Bronchial epithelial cell (primary cell): ENCODE measurements at regions not wholly inside any gene's neighbourhood (a gene's known extent, or its start where the extent isn't known, plus 50 kb on each side); places are given as distances from the start of the nearest gene placed in this dataset.

Experiments used
- DNase-seq: peaks from one replicate; pipeline ENCODE4 v3.0.0-alpha.2; 2010; ENCODE audit warnings: low read depth
- FAIRE-seq: peaks from 2 replicates; lab custom pipeline; 2011; peaks lifted over from hg19 to GRCh38; lab: Jason Lieb, UNC
- H3K27me3 ChIP-seq: 2 replicates; pipeline ENCODE4 v1.5.1; 2011; ENCODE audit warnings: low read length; ENCODE audit not compliant: control insufficient read depth, insufficient read depth
- H3K36me3 ChIP-seq: 2 replicates; pipeline ENCODE4 v1.5.1; 2011; ENCODE audit warnings: low read length; ENCODE audit not compliant: control insufficient read depth, insufficient read depth
- H3K4me3 ChIP-seq: 2 replicates; pipeline ENCODE4 v1.5.1; 2011; ENCODE audit warnings: mild to moderate bottlenecking, low read depth, low read length, control low read depth
- CTCF ChIP-seq: IDR thresholded peaks from 2 replicates; pipeline ENCODE4 v1.5.1; 2011; ENCODE audit warnings: mild to moderate bottlenecking, moderate library complexity, low read length, control low read depth, inconsistent platforms; ENCODE audit not compliant: insufficient read depth, severe bottlenecking

GRCh38 chr4:144572660-144573059, 73.3 kb upstream of the HHIP start:
- DNase-seq: no peak
- H3K4me3 ChIP-seq: no peak overlapping the region
- no peak for TF ChIP-seq CTCF
- H3K36me3 ChIP-seq: no peaks in the 10 kb centered on the region
- FAIRE-seq: peak; percentile 58
- H3K27me3 ChIP-seq: no peaks in the 10 kb centered on the region

- FAIRE-seq (no peak), DNase-seq (no peak)
- no peaks in the 10 kb centered on the region for H3K36me3 ChIP-seq
- H3K27me3 ChIP-seq: no peaks in the 10 kb centered on the region
- H3K4me3 ChIP-seq: no peak overlapping the region
- TF ChIP-seq CTCF: no peak
Observed at GRCh38 chr4:144574000-144574399, 72.0 kb upstream of the HHIP start.

- no peaks in the 10 kb centered on the region for H3K36me3 ChIP-seq
- TF ChIP-seq CTCF: no peak
- no peak for DNase-seq
- H3K4me3 ChIP-seq: no peak overlapping the region
- no peak for FAIRE-seq
- no peaks in the 10 kb centered on the region for H3K27me3 ChIP-seq
Observed at GRCh38 chr4:144574509-144574908, 71.4 kb upstream of the HHIP start.

- FAIRE-seq: no peak
- DNase-seq: no peak
- H3K27me3 ChIP-seq: no peaks in the 10 kb centered on the region
- TF ChIP-seq CTCF: no peak
- H3K36me3 ChIP-seq: no peaks in the 10 kb centered on the region
- H3K4me3 ChIP-seq: no peak overlapping the region
Observed at GRCh38 chr4:144575181-144575580, 70.8 kb upstream of the HHIP start.

- no peak for FAIRE-seq
- peak; percentile 40 for DNase-seq
- Histone ChIP-seq H3K36me3 (no peaks in the 10 kb centered on the region), H3K27me3 (no peaks in the 10 kb centered on the region), H3K4me3 (no peak overlapping the region)
- no peak for TF ChIP-seq CTCF
Observed at GRCh38 chr4:144578681-144579080, 67.3 kb upstream of the HHIP start.

- FAIRE-seq (no peak), DNase-seq (peak; percentile 80)
- no peak for TF ChIP-seq CTCF
- no peaks in the 10 kb centered on the region for H3K36me3 ChIP-seq
- no peak overlapping the region for H3K4me3 ChIP-seq
- no peaks in the 10 kb centered on the region for H3K27me3 ChIP-seq
Observed at GRCh38 chr4:144579411-144580030, 66.4 kb upstream of the HHIP start.
